Large intestine (tissue), 3 donors: ENCODE measurements at regions not wholly inside any gene's neighbourhood (a gene's known extent, or its start where the extent isn't known, plus 50 kb on each side); places are given as distances from the start of the nearest gene placed in this dataset.

Experiments used
- DNase-seq, 2 donors: peaks; one replicate each; pipeline versions ENCODE4 v3.0.0 to v3.0.0-alpha.2; 2013
- H3K27ac ChIP-seq: one replicate; pipeline ENCODE4 v1.5.1; 2013; ENCODE audit warnings: low read length
- H3K27me3 ChIP-seq: 2 replicates; pipeline ENCODE4 v1.6.1; 2013; ENCODE audit warnings: low read length; ENCODE audit not compliant: control insufficient read depth, insufficient read depth
- H3K36me3 ChIP-seq: 2 replicates; pipeline ENCODE4 v1.6.1; 2013; ENCODE audit warnings: low read length; ENCODE audit not compliant: control insufficient read depth, insufficient read depth
- H3K4me1 ChIP-seq: one replicate; pipeline ENCODE4 v1.6.1; 2013; ENCODE audit warnings: low read length; ENCODE audit not compliant: control insufficient read depth, insufficient read depth
- H3K4me3 ChIP-seq: one replicate; pipeline ENCODE4 v1.5.1; 2013; ENCODE audit warnings: low read length
- H3K9me3 ChIP-seq: one replicate; pipeline ENCODE4 v1.6.1; 2013; ENCODE audit warnings: mild to moderate bottlenecking, low read depth, low read length, moderate library complexity; ENCODE audit not compliant: control insufficient read depth
- WGBS: methylation state at CpG from one replicate; pipeline ENCODE4 v1.1.5; 2013; ENCODE audit warnings: low lambda C conversion rate; ENCODE audit not compliant: insufficient coverage; 5-methylcytosine and 5-hydroxymethylcytosine counted together

DNA sequence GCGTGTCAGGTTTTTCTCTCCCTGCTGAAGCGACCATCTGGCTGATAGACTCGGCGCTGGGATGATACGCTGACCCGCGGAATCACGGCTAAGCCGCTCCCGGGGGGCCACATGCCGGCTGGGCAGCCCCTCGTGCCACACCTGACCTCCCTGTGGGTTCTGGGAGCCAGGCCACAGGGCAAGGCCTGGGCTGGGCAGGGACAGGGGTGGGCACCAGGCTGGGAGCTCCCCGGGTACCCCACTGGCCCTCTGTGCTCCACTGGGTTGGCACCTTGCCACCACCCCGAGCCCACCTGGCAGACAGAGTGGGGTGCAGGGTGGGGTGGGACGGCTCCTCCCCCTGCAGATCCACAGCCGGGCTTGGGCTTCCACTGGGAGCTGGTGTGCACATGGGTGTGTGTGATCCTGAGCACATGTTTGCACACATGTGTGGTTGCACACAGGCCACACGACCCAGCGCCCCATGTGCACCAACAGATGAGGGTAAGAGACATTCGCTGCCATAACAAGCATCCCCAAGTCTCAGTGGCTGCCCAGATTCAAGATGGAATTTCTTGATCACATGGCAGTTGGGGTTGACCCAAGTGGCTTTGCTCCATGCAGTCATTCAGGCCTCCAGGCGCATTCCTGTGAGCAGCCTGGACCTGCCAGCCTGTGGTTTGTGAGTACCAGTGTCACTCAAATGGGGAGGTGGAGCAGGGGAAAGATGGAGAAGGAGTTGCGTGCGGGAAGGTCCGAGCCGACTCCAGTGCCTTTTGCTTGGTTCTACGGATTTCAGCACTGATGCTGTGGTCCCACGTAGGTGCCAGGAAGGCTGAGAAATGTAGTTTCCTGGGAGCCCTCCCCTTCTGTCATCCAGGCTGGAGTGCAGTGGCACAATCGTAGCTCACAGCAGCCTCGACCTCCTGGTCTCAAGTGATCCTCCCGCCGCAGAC lies 79.7 kb downstream of the UNCX start:
- peaks cover 5% of the 10 kb centered on the region for H3K27me3 ChIP-seq
- H3K4me3 ChIP-seq, result no peak overlapping the region
- WGBS, result no CpG with 5 or more reads among the region's 30 CpGs
- no peak for DNase-seq
- no peak overlapping the region for H3K27ac ChIP-seq
- H3K9me3 ChIP-seq, result no peaks in the 10 kb centered on the region
- H3K4me1 ChIP-seq, result no peaks in the 10 kb centered on the region
- H3K36me3 ChIP-seq, result no peaks in the 10 kb centered on the region

DNA sequence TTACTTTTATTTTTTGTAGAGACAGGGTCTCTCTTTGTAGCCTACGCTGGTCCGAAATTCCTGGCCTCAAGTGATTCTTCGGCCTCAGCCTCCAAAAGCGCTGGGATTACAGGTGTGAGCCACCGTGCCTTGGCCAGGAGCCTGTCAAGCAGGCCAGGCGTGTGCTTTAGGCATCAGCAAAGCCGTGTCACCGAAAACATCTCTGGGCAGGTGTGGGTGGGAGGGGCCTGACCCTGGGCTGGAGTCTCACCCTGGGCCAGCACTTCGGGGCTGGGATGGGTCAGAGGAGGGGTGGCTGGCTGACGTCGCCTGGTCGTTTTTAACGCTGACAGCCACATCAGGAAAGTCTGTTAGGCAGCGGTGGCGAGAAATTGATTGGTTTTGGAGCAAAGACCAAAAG lies 80.9 kb downstream of the UNCX start:
- H3K36me3 ChIP-seq, result no peaks in the 10 kb centered on the region
- H3K9me3 ChIP-seq, result no peaks in the 10 kb centered on the region
- H3K4me1 ChIP-seq, result no peaks in the 10 kb centered on the region
- no peak overlapping the region for H3K27ac ChIP-seq
- no peak overlapping the region for H3K4me3 ChIP-seq
- whole genome bisulfite sequencing, result no CpG with 5 or more reads among the region's 15 CpGs
- no peak for DNase-seq
- peaks cover 5% of the 10 kb centered on the region for H3K27me3 ChIP-seq

DNA sequence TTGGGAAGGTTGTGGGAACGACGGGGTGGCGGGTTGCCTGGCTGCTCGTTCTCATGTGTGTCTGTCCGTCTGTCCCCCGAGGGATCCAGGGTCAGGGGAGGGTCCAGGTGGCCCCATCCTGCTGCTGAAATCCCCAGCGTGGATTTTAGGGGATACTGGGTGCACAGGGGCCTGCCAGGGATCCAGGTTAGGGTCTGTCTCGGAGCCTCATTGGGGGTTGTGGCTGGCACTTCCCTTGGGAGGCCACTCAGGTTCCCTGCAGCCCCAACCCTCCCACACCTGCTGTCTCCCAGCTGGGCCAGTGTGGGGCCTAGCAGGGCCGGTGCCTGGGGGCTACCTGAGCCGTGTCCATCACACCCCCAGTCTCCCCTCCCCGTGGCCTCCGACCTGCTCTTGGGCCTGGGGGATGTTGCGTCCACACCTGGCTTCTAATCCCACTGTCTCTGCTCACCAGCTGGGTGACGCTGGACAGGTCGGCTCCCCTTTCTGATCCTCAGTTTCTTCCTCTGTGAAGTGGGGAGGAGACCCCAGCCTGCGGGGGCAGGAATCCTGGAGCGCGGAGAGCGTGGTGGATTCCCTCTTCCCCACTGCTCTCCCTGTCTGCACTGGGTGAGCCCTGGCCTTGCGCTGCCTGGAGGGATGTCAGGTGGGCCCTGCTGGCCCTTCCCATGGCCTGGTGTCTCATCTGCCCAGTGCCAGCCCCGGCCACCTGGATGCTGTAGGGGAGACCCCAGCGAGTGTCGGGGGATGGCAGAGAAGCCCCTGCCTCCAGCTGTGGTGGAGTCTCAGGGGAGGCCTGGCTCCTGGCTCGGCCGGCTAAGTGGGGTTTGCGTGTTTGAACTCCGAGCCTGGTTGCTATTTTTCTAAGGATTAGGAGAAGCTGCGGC lies 81.6 kb downstream of the UNCX start:
- Histone ChIP-seq H3K36me3 (no peaks in the 10 kb centered on the region), H3K4me3 (no peak overlapping the region), H3K27me3 (peaks cover 5% of the 10 kb centered on the region), H3K4me1 (no peaks in the 10 kb centered on the region), H3K9me3 (no peaks in the 10 kb centered on the region), H3K27ac (no peak overlapping the region)
- no peak for DNase-seq
- no CpG with 5 or more reads among the region's 28 CpGs for WGBS

DNA sequence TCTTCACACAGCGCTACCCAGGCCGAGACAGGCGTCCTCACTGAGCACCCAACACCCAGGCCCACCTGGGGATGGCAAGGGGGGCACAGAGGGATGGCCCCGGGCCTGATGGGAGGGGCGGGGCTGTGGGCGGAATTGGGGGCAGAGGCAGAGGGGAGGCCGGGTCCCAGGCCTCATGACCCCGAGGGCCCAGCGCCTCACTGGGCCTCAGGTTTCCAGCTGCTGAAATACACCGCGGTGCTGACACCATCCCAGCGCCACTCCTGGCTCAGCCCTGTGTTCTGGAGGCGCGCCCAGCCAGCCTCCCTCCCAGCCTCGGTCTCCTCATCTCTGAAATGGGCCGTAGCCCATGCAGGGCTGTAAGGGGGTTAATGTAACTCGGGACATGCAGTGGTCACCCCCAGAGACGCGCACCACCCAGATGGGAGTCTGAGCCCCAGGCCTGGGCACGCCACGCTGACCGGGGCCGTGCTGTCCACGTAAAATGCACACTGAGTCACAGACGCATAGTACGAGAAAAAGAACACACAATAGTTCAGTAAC lies 82.3 kb downstream of the UNCX start:
- Histone ChIP-seq H3K4me3 (no peak overlapping the region), H3K27ac (no peak overlapping the region), H3K36me3 (no peaks in the 10 kb centered on the region), H3K27me3 (peaks cover 5% of the 10 kb centered on the region), H3K9me3 (no peaks in the 10 kb centered on the region), H3K4me1 (no peaks in the 10 kb centered on the region)
- WGBS, result 94% methylated on average over 6 of the region's 26 CpGs
- DNase-seq, result no peak

DNA sequence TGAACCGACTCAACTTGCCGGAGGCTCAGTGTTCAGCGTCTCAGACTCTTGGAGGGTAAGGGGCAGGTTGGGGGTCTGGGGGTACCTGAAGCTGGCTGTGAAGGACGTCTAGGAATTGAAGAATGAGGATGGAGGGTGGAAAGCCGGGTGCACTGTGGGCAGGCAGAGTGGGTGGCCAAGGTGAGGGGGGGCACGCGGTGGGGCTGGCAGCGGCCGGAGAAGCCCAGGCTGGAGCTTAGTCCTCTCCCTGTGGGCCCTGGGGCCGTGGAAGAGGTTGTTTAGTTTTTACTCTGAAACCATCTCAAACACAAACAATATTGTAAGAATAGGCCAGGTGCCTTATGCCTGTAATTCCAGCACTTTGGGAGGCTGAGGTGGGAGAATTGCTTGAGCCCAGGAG lies 83.4 kb downstream of the UNCX start:
- Histone ChIP-seq H3K4me1 (peaks cover 8% of the 10 kb centered on the region), H3K36me3 (no peaks in the 10 kb centered on the region), H3K4me3 (no peak overlapping the region), H3K27me3 (peaks cover 6% of the 10 kb centered on the region), H3K9me3 (no peaks in the 10 kb centered on the region), H3K27ac (no peak overlapping the region)
- no peak for DNase-seq
- WGBS, result no CpG with 5 or more reads among the region's 10 CpGs

DNA sequence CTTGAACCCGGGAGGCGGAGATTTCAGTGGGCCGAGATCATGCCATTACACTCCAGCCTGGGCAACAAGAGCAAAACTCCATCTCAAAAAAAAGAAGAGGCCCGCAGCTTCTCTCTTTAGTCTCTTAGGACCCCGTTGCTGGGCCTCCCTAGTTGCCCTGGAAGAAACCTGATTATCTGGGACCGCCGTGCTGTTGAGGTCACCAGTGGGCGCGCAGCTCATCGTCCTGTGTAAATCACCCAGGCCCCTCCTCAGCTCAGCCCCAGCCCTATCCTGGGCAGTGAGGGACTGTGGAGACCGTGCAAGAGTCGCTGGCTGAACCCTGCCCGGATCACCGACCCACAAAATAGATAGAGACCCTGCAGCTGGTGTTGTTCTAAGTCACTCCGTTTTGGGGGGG lies 85.0 kb downstream of the UNCX start:
- Histone ChIP-seq H3K27ac (no peak overlapping the region), H3K36me3 (no peaks in the 10 kb centered on the region), H3K4me1 (peaks cover 17% of the 10 kb centered on the region), H3K27me3 (peaks cover 9% of the 10 kb centered on the region), H3K9me3 (peaks cover 1% of the 10 kb centered on the region), H3K4me3 (no peak overlapping the region)
- no CpG with 5 or more reads among the region's 15 CpGs for WGBS
- DNase-seq, result no peak

DNA sequence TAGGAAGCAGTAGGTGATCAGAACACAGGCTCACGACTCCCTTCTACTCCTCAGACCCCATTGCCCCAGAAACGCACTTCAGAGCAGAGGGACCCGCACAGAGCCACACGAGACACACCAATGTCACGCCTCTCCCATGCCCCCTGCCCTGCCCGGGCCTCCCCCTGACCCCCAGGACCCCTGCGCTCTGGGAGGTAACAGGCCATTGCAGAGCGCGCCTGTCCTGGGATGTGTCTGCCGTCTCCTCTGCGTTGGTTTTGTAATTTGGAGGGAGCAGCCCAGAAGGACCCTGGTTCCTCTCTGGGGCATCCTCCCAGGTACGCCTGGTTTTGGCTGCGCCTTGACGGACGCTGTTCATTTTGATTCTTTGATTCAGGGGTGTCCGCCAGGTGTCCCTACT lies 85.4 kb downstream of the UNCX start:
- DNase-seq, result no peak
- Histone ChIP-seq H3K27me3 (peaks cover 9% of the 10 kb centered on the region), H3K4me1 (peaks cover 17% of the 10 kb centered on the region), H3K9me3 (peaks cover 2% of the 10 kb centered on the region), H3K36me3 (no peaks in the 10 kb centered on the region), H3K27ac (no peak overlapping the region), H3K4me3 (no peak overlapping the region)
- WGBS, result no CpG with 5 or more reads among the region's 16 CpGs

DNA sequence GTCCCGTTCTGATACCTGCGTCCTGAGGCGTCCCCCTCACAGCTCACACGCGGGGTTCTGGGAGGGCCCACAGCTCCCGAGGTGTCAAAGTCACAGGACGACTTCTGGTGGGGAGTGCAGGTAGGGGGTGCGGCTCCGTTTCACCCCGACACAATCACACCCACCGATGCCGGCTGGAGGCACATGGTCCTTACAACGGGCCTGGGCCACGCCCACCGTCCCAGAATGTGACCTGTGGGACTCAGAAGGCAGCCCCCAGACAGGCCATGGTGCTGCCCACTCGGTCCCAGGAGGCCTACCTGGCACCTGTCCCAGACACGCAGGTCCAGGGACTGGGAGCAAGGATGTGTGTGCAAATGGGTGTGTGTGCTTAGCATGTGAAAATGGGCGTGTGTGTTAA lies 86.0 kb downstream of the UNCX start:
- WGBS, result no CpG with 5 or more reads among the region's 18 CpGs
- H3K4me3 ChIP-seq, result no peak overlapping the region
- H3K9me3 ChIP-seq, result peaks cover 2% of the 10 kb centered on the region
- H3K27ac ChIP-seq, result no peak overlapping the region
- H3K4me1 ChIP-seq, result peaks cover 17% of the 10 kb centered on the region
- peaks cover 9% of the 10 kb centered on the region for H3K27me3 ChIP-seq
- no peak for DNase-seq
- H3K36me3 ChIP-seq, result no peaks in the 10 kb centered on the region

DNA sequence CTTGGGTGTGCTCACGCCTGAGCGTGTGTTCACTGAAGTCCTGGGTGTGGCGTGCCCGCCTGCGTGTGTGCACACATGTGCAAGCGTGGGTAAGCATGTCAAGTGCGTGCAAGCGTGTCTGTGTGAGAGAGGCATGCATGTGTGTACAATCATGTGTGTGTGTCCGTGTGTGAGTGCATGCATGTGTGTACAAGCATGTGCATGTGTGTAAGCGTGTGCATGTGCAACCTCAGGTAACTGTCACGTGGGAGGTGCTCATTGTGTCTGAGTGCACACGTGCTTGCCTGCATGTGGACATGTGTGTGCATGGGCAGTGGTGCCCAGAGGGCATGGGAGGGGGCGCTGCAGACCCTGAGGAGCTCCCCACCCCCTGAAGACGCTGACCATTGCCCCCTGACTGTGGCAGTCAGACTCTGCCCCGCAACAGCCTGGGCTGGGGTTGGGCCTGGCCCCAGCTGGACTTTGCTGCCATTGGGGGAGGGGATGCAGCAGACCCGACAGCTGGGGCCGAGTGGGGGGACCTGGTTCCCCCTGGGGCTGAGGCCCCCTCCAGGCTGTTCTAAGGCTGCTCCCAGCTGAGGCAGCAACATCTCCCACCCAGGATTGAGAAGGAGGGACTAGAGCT lies 88.1 kb downstream of the UNCX start:
- no peak overlapping the region for H3K4me3 ChIP-seq
- peaks cover 17% of the 10 kb centered on the region for H3K4me1 ChIP-seq
- H3K36me3 ChIP-seq, result no peaks in the 10 kb centered on the region
- no CpG with 5 or more reads among the region's 17 CpGs for WGBS
- H3K9me3 ChIP-seq, result peaks cover 2% of the 10 kb centered on the region
- peak; percentile 59 to 75 for DNase-seq
- H3K27me3 ChIP-seq, result peaks cover 10% of the 10 kb centered on the region
- no peak overlapping the region for H3K27ac ChIP-seq
